Activated T-cell treated with anti-CD3 and anti-CD28 coated beads, Interleukin-2, amount 50 U/mL, for 4 hours (primary cell): ENCODE measurements at regions not wholly inside any gene's neighbourhood (a gene's known extent, or its start where the extent isn't known, plus 50 kb on each side); places are given as distances from the start of the nearest gene placed in this dataset.
A peak's percentile ranks its signal among the peaks of the same experiment; 100 is the strongest.

Experiments
- ATAC-seq, 2 donors: fragments of 200-7000 bp; cut with Tn5 transposase; one replicate each; pipeline ENCODE4 v1.10.0; 2021
- DNase-seq: peaks from one replicate; pipeline ENCODE4 v3.0.0-alpha.2; 2020
- H3K27me3 Mint-ChIP-seq: one replicate; pipeline ENCODE4 v1.8.0; 2021; ENCODE audit warnings: low read depth, mixed read lengths
- H3K36me3 Mint-ChIP-seq: one replicate; pipeline ENCODE4 v1.8.0; 2022; ENCODE audit warnings: mixed read lengths; ENCODE audit not compliant: insufficient read depth
- H3K4me1 Mint-ChIP-seq: one replicate; pipeline ENCODE4 v1.8.0; 2021; ENCODE audit warnings: low read depth, mixed read lengths
- H3K4me3 Mint-ChIP-seq: one replicate; pipeline ENCODE4 v1.8.0; 2021; ENCODE audit warnings: mild to moderate bottlenecking, moderate library complexity, mixed read lengths
- H3K9me3 Mint-ChIP-seq: one replicate; pipeline ENCODE4 v1.8.0; 2021; ENCODE audit warnings: mixed read lengths

DNA sequence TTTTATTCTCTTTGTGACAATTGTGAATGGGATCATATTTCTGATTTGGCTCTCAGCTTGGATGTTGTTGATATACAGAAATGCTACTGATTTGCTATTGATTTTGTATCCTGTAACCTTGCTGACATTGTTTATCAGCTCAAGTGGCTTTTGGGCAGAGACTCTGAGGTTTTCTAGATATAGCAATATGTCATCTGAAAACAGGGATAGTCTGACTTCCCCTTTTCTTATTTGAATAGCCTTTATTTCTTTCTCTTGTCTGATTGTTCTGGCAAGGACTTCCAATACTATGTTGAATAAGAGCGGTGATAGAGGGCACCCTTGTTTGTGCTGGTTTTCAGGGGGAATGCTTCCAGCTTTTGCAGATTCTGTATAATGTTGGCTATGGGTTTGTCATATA, 150.8 kb downstream of the FASLG start:
- Mint-ChIP-seq H3K4me1 (no peaks in the 10 kb centered on the region), H3K36me3 (no peaks in the 10 kb centered on the region), H3K9me3 (peaks cover 12% of the 10 kb centered on the region), H3K4me3 (no peak overlapping the region), H3K27me3 (no peaks in the 10 kb centered on the region)
- DNase-seq (no peak), ATAC-seq (no peak)

DNA sequence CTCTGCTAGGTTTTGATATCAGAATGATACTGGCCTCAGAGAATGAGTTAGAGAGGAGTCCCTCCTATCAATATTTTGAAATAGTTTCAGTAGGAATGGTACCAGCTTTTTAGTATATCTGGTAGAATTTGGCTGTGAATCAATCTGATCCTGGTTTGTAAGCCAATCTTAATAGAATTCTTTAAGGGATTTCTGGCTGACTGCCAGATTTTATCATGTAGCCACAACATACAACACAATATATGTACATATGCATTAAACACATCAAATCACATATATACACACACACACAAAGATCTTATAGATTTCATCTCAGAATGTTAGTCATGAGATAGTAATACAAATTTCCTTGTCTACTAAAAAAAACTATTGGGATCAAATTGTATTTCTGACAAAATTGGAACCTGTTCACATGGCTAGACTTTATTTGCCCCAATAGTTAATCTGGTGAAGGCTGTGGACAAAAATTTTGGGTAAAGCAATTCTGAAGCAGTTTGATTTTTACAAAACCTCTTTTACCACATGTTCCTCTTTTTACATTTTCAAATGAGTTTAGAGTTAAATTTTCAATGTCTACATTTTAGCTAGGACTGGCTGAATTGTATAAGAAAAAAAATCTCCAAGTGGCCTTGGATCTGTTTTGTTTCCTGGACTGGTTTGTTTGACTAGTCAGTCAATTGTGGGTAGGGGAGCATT, 151.7 kb downstream of the FASLG start:
- Mint-ChIP-seq H3K9me3 (peaks cover 12% of the 10 kb centered on the region), H3K36me3 (no peaks in the 10 kb centered on the region), H3K27me3 (no peaks in the 10 kb centered on the region), H3K4me1 (no peaks in the 10 kb centered on the region), H3K4me3 (no peak overlapping the region)
- DNase-seq: no peak
- ATAC-seq: no peak

DNA sequence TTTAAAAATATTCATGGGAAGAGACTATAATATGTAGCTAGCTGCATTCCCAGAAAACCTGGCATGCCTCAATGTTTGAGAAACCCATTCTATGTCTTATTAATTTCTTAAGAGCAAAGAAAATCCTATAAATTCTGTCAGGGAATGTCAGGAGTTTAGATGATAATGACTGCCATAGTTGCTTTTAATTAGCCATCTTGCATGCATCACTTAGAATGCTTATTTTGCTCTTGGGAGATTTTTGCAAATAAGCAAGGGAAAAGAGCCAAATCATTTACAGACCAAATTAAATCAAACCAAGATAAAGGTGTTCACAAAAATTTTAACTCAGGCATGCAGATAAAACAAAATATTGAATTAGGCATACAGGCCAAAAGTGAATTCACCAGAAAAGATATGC, 152.8 kb downstream of the FASLG start:
- DNase-seq: no peak
- no peak for ATAC-seq
- H3K4me1 Mint-ChIP-seq: peaks cover 6% of the 10 kb centered on the region
- H3K36me3 Mint-ChIP-seq: no peaks in the 10 kb centered on the region
- no peaks in the 10 kb centered on the region for H3K27me3 Mint-ChIP-seq
- no peak overlapping the region for H3K4me3 Mint-ChIP-seq
- peaks cover 12% of the 10 kb centered on the region for H3K9me3 Mint-ChIP-seq

DNA sequence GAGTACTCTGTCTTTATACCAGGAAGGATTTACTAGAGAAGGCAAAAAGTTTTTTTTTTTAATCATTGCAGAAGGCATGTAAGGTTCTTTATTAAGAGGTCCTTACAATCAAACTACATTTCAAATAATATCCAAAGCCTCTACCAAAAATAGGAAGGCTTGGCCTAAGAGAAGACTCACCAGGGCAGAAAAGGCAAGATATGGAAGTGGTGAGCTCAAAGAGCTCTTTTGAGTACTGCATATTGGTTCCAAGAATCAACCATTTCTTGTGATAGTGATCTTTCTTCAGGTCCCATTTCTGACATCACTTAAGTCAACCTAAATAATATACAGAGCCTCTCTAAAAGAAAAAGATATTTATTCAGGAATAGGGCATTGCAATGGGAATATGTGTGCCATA, 153.2 kb downstream of the FASLG start:
- Mint-ChIP-seq H3K36me3 (no peaks in the 10 kb centered on the region), H3K4me1 (peaks cover 10% of the 10 kb centered on the region), H3K4me3 (no peak overlapping the region), H3K9me3 (peaks cover 12% of the 10 kb centered on the region), H3K27me3 (no peaks in the 10 kb centered on the region)
- DNase-seq: no peak
- ATAC-seq: no peak

DNA sequence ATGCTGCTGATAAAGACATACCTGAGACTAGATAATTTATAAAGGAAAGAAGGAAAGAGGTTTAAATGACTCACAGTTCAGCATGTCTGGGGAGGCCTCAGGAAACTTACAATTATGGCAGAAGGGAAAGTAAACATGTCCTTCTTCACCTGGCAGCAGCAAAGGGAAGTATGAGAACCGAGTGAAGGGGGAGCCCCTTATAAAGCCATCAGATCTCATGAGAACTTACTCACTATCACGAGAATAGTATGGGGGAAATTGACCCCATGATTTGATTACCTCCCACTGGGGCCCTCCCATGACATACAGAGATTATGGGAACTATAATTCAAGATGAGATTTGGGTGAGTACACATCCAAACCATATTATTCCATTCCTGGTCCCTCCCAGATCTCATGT, 154.4 kb downstream of the FASLG start:
- Mint-ChIP-seq H3K9me3 (peaks cover 7% of the 10 kb centered on the region), H3K36me3 (no peaks in the 10 kb centered on the region)
- no peak for DNase-seq

DNA sequence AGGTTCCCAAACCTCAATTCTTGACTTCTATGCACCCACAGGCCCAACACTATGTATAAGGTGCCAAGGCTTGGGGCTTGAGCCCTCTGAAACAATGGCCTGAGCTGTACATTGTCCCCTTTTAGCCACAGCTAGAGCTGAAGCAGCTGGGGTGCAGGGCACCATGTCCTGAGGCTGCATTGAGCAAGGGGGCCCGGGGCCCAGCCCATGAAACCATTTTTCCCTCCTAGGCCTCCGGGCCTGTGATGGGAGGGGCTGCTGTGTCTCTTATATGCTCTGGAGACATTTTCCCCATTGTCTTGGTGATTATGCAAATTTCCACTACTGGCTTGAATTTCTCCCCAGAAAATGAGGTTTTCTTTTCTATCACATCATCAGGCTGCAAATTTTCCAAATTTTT, 155.5 kb downstream of the FASLG start:
- H3K4me3 Mint-ChIP-seq: no peak overlapping the region
- DNase-seq (no peak), ATAC-seq (no peak)
- H3K36me3 Mint-ChIP-seq: no peaks in the 10 kb centered on the region
- H3K27me3 Mint-ChIP-seq: no peaks in the 10 kb centered on the region
- peaks cover 28% of the 10 kb centered on the region for H3K4me1 Mint-ChIP-seq
- peaks cover 7% of the 10 kb centered on the region for H3K9me3 Mint-ChIP-seq

More for the DNA sequence above, 154.4 kb downstream of the FASLG start:
- Mint-ChIP-seq H3K4me1 (peaks cover 18% of the 10 kb centered on the region), H3K4me3 (no peak overlapping the region), H3K27me3 (no peaks in the 10 kb centered on the region)
- no peak for ATAC-seq

DNA sequence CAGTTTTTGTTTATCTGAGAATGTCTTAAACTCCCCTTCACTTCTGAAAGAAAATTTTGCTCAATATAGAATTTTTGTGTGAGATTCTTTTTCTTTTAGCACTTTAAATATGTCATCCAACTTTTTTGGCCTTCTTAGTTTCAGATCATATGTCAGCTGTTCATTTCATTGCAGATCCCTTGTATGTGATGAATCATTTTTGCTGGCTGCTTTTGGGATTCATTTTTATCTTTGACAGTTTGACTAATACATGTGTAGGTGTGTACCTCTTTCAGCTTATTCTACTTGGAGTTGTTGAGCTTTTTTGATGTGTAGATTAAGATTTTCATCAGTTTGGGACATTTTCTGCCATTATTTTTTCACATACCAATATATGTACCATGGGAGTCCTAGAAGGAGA, 156.8 kb downstream of the FASLG start:
- H3K4me1 Mint-ChIP-seq: peaks cover 37% of the 10 kb centered on the region
- DNase-seq: no peak
- H3K36me3 Mint-ChIP-seq: no peaks in the 10 kb centered on the region
- H3K27me3 Mint-ChIP-seq: no peaks in the 10 kb centered on the region
- no peak overlapping the region for H3K4me3 Mint-ChIP-seq
- ATAC-seq: no peak
- peaks cover 7% of the 10 kb centered on the region for H3K9me3 Mint-ChIP-seq

DNA sequence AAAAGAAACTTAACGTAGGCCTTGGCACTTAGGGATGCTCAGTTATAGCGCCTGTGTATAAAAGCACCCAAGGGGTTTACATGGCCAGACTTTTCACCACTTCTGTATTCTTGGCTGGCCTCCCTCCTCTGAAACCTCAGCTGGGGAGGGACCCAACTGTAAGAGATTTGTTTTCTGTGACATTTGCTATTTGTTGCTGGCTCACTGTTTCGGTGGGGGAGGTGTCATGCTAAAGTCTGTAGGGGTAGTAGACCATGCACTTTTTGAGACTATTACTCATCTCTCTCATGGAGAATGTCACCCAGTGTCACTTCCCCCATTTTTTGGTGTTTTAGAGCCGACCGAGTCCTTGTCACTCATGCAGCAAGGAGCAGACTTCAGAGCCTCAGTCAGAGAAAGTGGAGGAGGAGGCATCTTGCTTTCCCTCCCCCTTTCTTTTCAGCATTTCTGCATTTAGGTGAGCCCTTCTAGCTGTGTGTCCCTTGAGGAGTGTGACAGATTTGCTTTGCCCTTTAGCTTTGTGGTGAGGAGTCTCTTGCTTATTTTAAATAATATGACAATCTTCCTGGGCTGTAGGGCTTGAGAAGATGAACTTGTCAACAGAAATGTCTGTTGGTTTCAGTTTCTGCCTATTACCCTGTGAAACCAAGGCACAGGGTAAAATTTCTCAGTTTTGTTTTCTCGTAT, 160.1 kb downstream of the FASLG start:
- Mint-ChIP-seq H3K27me3 (no peaks in the 10 kb centered on the region), H3K36me3 (no peaks in the 10 kb centered on the region), H3K4me3 (peak overlapping the region; percentile 54), H3K9me3 (no peaks in the 10 kb centered on the region), H3K4me1 (peaks cover 37% of the 10 kb centered on the region)
- ATAC-seq: peak; percentile 94 to 96
- peak; percentile 30 for DNase-seq

DNA sequence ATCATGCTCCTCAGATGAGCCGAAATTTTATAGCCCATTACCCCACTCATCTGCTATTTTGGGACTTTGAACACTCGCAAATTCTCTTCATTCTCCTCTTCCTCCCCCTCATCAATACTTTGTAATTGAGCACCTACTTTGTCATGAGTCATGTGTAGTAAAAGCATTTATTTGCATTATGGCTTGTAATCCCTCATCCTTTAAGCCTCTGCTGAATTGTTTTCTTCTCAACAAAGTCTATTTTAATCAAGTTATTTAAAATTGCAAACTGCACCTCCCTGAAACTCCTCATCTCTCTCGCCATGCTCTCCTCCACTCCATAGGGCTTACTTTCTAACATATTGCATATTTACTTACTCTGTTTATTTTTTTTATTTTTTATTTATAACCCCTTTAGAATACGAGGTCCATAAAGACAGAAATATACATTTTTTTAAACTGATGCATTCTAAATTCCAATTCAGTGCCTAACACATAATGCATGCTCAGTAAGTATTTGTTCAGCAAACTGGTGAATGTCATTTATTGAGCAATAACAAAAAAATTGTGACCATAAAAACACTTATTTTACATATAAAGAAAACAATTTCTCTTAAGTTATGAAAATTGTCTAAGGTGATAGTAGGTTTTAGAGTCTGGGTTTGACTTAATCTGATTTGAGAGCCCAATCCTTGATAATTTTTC, 161.7 kb downstream of the FASLG start:
- no peak for DNase-seq
- Mint-ChIP-seq H3K4me1 (peaks cover 37% of the 10 kb centered on the region), H3K9me3 (no peaks in the 10 kb centered on the region), H3K27me3 (no peaks in the 10 kb centered on the region), H3K4me3 (no peak overlapping the region), H3K36me3 (no peaks in the 10 kb centered on the region)
- ATAC-seq: no peak

DNA sequence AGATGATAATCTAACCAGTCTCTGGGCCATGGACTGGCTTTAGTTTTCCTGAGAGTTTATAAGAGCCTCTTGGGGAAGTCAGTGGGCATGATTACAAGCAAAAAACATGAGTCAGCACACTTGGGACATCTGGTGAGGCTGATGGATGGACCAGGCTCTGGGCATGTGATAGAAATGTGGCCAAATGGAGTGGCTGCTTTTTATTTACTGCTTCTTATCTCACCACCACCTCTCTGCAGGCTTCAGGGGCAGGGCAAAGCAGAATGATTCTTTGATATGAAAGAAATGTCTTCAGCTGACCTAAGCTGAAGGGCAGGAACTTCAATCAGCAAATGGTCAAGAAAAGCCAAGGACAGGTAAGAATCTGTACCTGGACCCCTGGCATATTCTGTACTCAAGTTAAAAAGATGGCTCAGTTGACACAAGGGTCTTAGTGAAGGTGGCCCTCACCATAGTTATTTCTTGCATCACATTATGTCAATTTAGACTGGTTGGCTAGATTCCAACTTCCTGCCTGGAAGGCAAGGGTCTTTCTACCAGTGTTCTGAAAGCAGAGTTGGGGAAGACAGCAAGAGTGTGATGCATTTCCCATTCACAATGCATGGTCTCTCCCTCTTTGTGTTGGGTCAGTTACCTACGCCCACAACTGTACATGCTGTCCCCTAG, 162.8 kb downstream of the FASLG start:
- Mint-ChIP-seq H3K36me3 (no peaks in the 10 kb centered on the region), H3K4me3 (no peak overlapping the region), H3K9me3 (no peaks in the 10 kb centered on the region), H3K27me3 (no peaks in the 10 kb centered on the region), H3K4me1 (peaks cover 30% of the 10 kb centered on the region)
- ATAC-seq (no peak), DNase-seq (no peak)

DNA sequence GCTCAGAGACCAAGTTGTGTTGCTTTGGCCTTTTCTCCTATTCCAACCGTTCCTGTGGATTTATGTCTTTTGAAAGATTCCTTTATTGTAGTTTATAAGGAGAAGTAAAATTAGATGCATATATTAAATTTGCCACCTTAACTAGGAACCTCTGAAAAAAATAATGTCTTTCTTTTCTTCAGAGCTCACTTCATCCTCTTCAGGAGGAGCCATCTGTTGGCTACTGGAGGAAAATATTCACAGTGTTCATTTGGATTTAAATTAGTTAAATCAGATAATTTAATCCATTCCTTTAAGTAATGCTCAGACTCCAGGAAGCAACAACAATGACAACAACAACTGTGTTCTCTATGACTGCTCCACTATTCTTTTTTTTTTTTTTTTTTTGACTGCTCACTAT, 164.0 kb downstream of the FASLG start:
- H3K36me3 Mint-ChIP-seq: no peaks in the 10 kb centered on the region
- ATAC-seq: no peak
- H3K27me3 Mint-ChIP-seq: no peaks in the 10 kb centered on the region
- no peak for DNase-seq
- H3K4me1 Mint-ChIP-seq: peaks cover 21% of the 10 kb centered on the region
- no peaks in the 10 kb centered on the region for H3K9me3 Mint-ChIP-seq
- no peak overlapping the region for H3K4me3 Mint-ChIP-seq

DNA sequence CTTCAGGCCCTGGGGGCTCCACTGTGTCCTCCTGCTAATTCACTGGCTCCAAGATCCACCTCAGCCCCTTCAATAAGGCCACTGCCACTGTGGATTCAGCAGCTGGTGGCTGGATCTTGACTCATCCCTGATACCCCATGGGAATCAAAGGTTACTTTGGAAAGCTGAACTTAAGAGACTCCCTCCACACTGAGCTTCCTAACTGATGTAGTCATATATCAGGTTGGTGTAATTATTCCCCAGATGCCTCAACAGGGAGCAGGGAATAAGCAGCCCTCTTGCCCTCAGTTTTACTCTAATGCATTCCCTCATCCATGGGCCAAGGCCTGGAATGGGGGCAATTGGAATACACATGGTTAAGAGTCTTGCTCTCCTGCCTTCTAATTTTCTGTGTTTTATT, 164.6 kb downstream of the FASLG start:
- peaks cover 17% of the 10 kb centered on the region for H3K4me1 Mint-ChIP-seq
- DNase-seq (no peak), ATAC-seq (no peak)
- no peak overlapping the region for H3K4me3 Mint-ChIP-seq
- no peaks in the 10 kb centered on the region for H3K36me3 Mint-ChIP-seq
- no peaks in the 10 kb centered on the region for H3K27me3 Mint-ChIP-seq
- H3K9me3 Mint-ChIP-seq: no peaks in the 10 kb centered on the region

DNA sequence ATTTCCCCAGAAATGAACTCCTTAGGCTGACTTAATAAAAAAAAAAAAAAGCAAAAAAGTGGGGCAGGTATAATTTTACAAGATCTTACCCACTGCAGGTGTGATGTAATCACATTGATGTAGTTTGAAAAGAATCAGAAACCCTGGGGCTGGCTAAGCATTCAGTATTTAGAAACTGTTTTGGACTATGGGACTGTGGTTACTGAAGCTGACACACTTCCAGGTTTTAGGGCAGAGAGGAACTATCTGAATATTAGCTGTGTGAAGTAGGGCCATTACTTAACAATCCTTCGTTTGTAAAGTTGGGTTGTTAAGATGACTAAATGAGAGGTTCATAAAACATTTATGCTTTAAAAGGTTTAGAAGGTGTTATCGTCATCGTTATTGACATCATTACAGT, 165.3 kb downstream of the FASLG start:
- H3K4me1 Mint-ChIP-seq: peaks cover 11% of the 10 kb centered on the region
- ATAC-seq (no peak), DNase-seq (no peak)
- no peaks in the 10 kb centered on the region for H3K36me3 Mint-ChIP-seq
- H3K4me3 Mint-ChIP-seq: no peak overlapping the region
- no peaks in the 10 kb centered on the region for H3K9me3 Mint-ChIP-seq
- H3K27me3 Mint-ChIP-seq: no peaks in the 10 kb centered on the region

DNA sequence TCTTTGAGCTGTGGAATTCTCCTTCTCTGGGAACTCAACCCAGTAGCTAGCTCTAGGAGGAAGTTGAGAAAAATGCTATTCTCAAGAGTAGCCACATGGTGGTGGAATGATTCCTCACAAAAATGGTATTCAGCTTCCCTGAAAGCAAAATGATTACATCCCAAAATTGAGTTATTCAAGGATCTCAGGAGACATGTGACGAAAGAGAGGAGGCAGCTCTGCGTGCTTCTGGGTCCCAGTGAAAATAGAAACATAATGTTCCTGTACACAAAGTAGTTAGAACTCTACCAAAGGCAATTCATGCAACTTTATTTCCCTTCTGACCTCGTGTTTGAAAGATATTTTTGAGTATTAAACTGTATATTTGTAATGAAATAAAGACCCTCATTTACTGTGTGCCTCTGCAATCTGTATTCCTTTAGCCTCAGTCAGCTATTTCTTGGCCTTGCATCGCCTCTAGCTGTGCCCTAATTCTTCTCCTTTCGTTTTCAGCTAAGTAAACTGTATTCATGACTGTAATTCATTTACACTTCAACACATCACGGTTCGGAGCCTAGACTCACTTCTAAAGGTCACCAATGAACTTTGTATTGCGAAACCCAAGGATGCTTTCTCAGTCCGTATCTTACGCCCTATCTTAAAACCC, 167.3 kb downstream of the FASLG start:
- ATAC-seq (peak; percentile 37 to 58), DNase-seq (no peak)
- Mint-ChIP-seq H3K4me3 (no peak overlapping the region), H3K9me3 (peaks cover 4% of the 10 kb centered on the region), H3K27me3 (no peaks in the 10 kb centered on the region), H3K36me3 (no peaks in the 10 kb centered on the region), H3K4me1 (no peaks in the 10 kb centered on the region)
